Panc1 (cell line): ENCODE measurements at regions not wholly inside any gene's neighbourhood (a gene's known extent, or its start where the extent isn't known, plus 50 kb on each side); places are given as distances from the start of the nearest gene placed in this dataset.

ENCODE experiments used
- ATAC-seq: fragments of 200-7000 bp; cut with Tn5 transposase; 2 replicates; pipeline ENCODE4 v1.9.1; 2020; ENCODE audit warnings: mild to moderate bottlenecking, moderate library complexity
- BruUV-seq: library from RNA; stranded (reverse); fragments of 400-500 nt; replicated peaks from 2 replicates; lab custom pipeline; 2021; lab: Mats Ljungman, UMichigan
- CTCF ChIA-PET: fragments of 300-600 bp; sonication (Branson Sonifier 250); formaldehyde crosslinking; loops from one replicate; lab custom pipeline; 2022; ENCODE audit warnings: antibody characterized with exemption; lab: Charles Lee
- POLR2A ChIA-PET: fragments of 300-600 bp; sonication (Branson Sonifier 250); formaldehyde crosslinking; loops from one replicate; lab custom pipeline; 2022; ENCODE audit warnings: antibody characterized with exemption; lab: Charles Lee
- DNase-seq: peaks from one replicate; pipeline ENCODE4 v3.0.0-alpha.2; 2010; ENCODE audit warnings: low read depth, low spot score
- H3K27ac ChIP-seq: 2 replicates; pipeline ENCODE4 v1.5.1; 2011; ENCODE audit warnings: mild to moderate bottlenecking, low read length, inconsistent platforms
- H3K27me3 ChIP-seq: fragments of 200-500 bp; sonication (Bioruptor generic); 2 replicates; pipeline ENCODE4 v1.6.0; 2014; ENCODE audit warnings: low read length, inconsistent platforms; ENCODE audit not compliant: control insufficient read depth, insufficient read depth
- H3K36me3 ChIP-seq: fragments of 200-500 bp; sonication (Bioruptor generic); 2 replicates; pipeline ENCODE4 v1.5.1; 2014; ENCODE audit warnings: inconsistent platforms, mild to moderate bottlenecking, low read length, moderate library complexity; ENCODE audit not compliant: control insufficient read depth, insufficient read depth
- H3K4me1 ChIP-seq: 2 replicates; pipeline ENCODE4 v1.5.1; 2011; ENCODE audit warnings: inconsistent platforms, mild to moderate bottlenecking, low read length, moderate library complexity; ENCODE audit not compliant: control insufficient read depth, insufficient read depth
- H3K4me3 ChIP-seq, 2 experiments: 2 replicates each; pipeline ENCODE4 v1.5.1; 2011 to 2012; ENCODE audit warnings: low read depth in 2 of 2, low read length in 2 of 2, mild to moderate bottlenecking in 2 of 2, inconsistent platforms in 1 of 2, moderate library complexity in 1 of 2
- H3K9me3 ChIP-seq: fragments of 200-500 bp; sonication (Bioruptor generic); 2 replicates; pipeline ENCODE4 v1.5.1; 2014; ENCODE audit warnings: low read depth, mild to moderate bottlenecking, inconsistent platforms, low read length, moderate library complexity; ENCODE audit not compliant: control insufficient read depth, insufficient read depth
- POLR2AphosphoS5 ChIP-seq: IDR thresholded peaks from 2 replicates; pipeline ENCODE4 v1.6.1; 2012; ENCODE audit warnings: mild to moderate bottlenecking, low read depth, low read length, moderate library complexity
- SIN3A ChIP-seq: IDR thresholded peaks from 2 replicates; pipeline ENCODE4 v1.6.1; 2012; ENCODE audit warnings: low read depth, mild to moderate bottlenecking, low read length, moderate library complexity, borderline replicate concordance; ENCODE audit not compliant: insufficient read depth
- TCF7L2 ChIP-seq: IDR thresholded peaks from 2 replicates; pipeline ENCODE4 v1.6.1; 2011; ENCODE audit warnings: mild to moderate bottlenecking, low read depth, low read length, inconsistent platforms
- in situ Hi-C: cut with HindIII; loops from 2 replicates; pipeline ENCODE4 v1.10.0; 2016; ENCODE audit warnings: low sequenced_read_pairs, low pct_unique_long_range_greater_than_20kb
- intact Hi-C: fragments of 100-400 bp; cut with micrococcal nuclease; formaldehyde crosslinking; loops from one replicate; pipeline ENCODE4 v1.10.0; 2022; ENCODE audit not compliant: unreplicated experiment
- TF ChIP-seq, protein P1 (sequence below), 2 experiments: IDR thresholded peaks; 2 replicates each; pipeline ENCODE4 v1.6.1; 2011 to 2012; ENCODE audit warnings: low read depth in 2 of 2, control low read depth in 1 of 2, low read length in 1 of 2, mild to moderate bottlenecking in 1 of 2, moderate library complexity in 1 of 2; ENCODE audit not compliant: insufficient read depth in 1 of 2
- TF ChIP-seq, protein P2 (sequence below): fragments of 450-650 bp; IDR thresholded peaks from 2 replicates; pipeline ENCODE4 v1.5.1; 2017; ENCODE audit warnings: mild to moderate bottlenecking

DNA sequence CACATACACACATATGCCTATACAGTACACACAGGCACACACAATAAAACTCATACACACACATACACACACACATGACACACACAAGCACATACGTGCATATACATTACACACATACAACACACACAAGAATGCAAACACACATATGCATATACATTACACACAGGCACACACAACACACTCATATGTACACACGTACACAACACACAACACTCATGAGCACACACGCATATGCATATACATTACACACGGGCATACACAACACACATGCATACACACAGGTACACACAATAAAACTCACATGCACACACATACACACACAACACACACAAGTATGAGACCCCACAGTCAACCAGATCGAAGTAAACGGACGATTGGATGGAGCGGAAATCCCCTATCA is 238.2 kb downstream of the ERMARD start:
- ChIA-PET CTCF (no interaction called here), POLR2A (no interaction called here)
- in situ Hi-C loops = no loop called here
- H3K27ac ChIP-seq = no peak overlapping the region
- H3K27me3 ChIP-seq = no peaks in the 10 kb centered on the region
- ATAC-seq (no peak), DNase-seq (no peak)
- TF ChIP-seq POLR2AphosphoS5 = no peak
- TF ChIP-seq, protein P1, sequence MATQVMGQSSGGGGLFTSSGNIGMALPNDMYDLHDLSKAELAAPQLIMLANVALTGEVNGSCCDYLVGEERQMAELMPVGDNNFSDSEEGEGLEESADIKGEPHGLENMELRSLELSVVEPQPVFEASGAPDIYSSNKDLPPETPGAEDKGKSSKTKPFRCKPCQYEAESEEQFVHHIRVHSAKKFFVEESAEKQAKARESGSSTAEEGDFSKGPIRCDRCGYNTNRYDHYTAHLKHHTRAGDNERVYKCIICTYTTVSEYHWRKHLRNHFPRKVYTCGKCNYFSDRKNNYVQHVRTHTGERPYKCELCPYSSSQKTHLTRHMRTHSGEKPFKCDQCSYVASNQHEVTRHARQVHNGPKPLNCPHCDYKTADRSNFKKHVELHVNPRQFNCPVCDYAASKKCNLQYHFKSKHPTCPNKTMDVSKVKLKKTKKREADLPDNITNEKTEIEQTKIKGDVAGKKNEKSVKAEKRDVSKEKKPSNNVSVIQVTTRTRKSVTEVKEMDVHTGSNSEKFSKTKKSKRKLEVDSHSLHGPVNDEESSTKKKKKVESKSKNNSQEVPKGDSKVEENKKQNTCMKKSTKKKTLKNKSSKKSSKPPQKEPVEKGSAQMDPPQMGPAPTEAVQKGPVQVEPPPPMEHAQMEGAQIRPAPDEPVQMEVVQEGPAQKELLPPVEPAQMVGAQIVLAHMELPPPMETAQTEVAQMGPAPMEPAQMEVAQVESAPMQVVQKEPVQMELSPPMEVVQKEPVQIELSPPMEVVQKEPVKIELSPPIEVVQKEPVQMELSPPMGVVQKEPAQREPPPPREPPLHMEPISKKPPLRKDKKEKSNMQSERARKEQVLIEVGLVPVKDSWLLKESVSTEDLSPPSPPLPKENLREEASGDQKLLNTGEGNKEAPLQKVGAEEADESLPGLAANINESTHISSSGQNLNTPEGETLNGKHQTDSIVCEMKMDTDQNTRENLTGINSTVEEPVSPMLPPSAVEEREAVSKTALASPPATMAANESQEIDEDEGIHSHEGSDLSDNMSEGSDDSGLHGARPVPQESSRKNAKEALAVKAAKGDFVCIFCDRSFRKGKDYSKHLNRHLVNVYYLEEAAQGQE (IDR thresholded peaks at IDR 0.05; ENCODE audit: insufficient read depth in 1 of 2, low read depth in 2 of 2, low read length in 1 of 2) = no peak
- no peak for TF ChIP-seq TCF7L2
- TF ChIP-seq SIN3A = no peak
- TF ChIP-seq, protein P2, sequence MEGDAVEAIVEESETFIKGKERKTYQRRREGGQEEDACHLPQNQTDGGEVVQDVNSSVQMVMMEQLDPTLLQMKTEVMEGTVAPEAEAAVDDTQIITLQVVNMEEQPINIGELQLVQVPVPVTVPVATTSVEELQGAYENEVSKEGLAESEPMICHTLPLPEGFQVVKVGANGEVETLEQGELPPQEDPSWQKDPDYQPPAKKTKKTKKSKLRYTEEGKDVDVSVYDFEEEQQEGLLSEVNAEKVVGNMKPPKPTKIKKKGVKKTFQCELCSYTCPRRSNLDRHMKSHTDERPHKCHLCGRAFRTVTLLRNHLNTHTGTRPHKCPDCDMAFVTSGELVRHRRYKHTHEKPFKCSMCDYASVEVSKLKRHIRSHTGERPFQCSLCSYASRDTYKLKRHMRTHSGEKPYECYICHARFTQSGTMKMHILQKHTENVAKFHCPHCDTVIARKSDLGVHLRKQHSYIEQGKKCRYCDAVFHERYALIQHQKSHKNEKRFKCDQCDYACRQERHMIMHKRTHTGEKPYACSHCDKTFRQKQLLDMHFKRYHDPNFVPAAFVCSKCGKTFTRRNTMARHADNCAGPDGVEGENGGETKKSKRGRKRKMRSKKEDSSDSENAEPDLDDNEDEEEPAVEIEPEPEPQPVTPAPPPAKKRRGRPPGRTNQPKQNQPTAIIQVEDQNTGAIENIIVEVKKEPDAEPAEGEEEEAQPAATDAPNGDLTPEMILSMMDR = no peak
- intact Hi-C loops = no loop called here
- no peak overlapping the region for H3K4me3 ChIP-seq
- no TSS peak for BruUV-seq
- no peaks in the 10 kb centered on the region for H3K9me3 ChIP-seq
- H3K36me3 ChIP-seq = no peaks in the 10 kb centered on the region
- H3K4me1 ChIP-seq = no peaks in the 10 kb centered on the region

DNA sequence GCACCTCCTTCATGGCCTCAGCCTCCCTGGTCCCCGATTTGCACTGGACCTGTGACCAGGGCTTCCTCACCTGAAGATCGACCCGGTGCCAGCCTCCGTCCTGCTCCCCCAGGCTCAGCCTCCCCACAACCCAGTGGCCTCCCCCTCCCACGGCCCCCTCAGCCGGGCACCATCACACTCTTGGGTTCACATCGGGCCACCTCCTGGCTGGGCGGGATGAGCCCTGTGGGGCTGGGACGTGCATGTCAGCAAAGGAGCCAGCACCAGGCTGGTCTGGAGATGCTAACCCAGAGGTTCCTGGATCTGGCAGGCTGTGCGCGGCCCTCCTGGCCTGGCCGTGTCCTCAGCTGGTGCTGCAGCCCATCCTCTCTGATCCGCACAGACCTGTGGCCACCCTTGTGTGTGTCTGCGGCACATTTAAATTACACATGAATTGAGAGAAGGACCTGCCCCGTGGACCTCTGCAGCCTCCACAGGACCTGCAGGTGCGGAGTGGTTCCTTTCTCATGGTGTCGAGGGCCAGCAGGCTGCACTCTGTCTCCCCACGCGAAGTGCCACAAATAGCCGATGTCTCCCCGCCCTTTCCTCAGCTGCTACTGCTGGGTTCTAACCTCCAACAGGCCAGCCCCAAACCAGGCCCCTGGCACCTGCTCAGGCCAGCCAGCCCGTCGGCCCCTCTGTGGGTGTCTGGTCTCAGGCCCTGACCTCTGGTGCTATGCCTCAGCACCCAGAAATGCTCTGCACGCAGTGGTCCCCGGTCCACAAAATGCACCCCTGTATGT is 237.5 kb downstream of the ERMARD start:
- no peak for ATAC-seq
- no peaks in the 10 kb centered on the region for H3K4me1 ChIP-seq
- TF ChIP-seq POLR2AphosphoS5 = no peak
- TF ChIP-seq, protein P1 (IDR thresholded peaks at IDR 0.05; ENCODE audit: insufficient read depth in 1 of 2, low read depth in 2 of 2, low read length in 1 of 2) = no peak
- no peak for TF ChIP-seq SIN3A
- no peak for TF ChIP-seq TCF7L2
- TF ChIP-seq, protein P2 = no peak
- intact Hi-C loops (no loop called here), in situ Hi-C loops (no loop called here)
- ChIA-PET CTCF (no interaction called here), POLR2A (no interaction called here)
- H3K27me3 ChIP-seq = no peaks in the 10 kb centered on the region
- no peaks in the 10 kb centered on the region for H3K9me3 ChIP-seq
- no peak overlapping the region for H3K4me3 ChIP-seq
- DNase-seq = no peak
- H3K27ac ChIP-seq = no peak overlapping the region
- no peaks in the 10 kb centered on the region for H3K36me3 ChIP-seq
- BruUV-seq = no TSS peak
